Smooth muscle cell (in vitro differentiated cells): ENCODE measurements at regions not wholly inside any gene's neighbourhood (a gene's known extent, or its start where the extent isn't known, plus 50 kb on each side); places are given as distances from the start of the nearest gene placed in this dataset.

Source experiments
- DNase-seq: peaks from one replicate; lab custom pipeline; 2025; ENCODE audit not compliant: unreplicated experiment; lab: John Stamatoyannopoulos, UW
- H2AFZ ChIP-seq: fragments of 200-600 bp; sonication (generic); 2 replicates; pipeline ENCODE4 v1.6.0; 2016; ENCODE audit warnings: antibody characterized with exemption, low read depth, mild to moderate bottlenecking
- H3F3A ChIP-seq: fragments of 200-600 bp; sonication (generic); 2 replicates; pipeline ENCODE4 v1.6.0; 2017; ENCODE audit warnings: antibody characterized with exemption, low read depth
- H3K27ac ChIP-seq: fragments of 200-600 bp; sonication (generic); 2 replicates; pipeline ENCODE4 v1.5.1; 2016; ENCODE audit warnings: low read depth, mild to moderate bottlenecking
- H3K27me3 ChIP-seq: fragments of 200-600 bp; sonication (generic); 2 replicates; pipeline ENCODE4 v1.6.1; 2016; ENCODE audit warnings: low read depth, mild to moderate bottlenecking
- H3K36me3 ChIP-seq: fragments of 200-600 bp; sonication (generic); 2 replicates; pipeline ENCODE4 v1.5.1; 2016; ENCODE audit warnings: low read depth
- H3K4me1 ChIP-seq: fragments of 200-600 bp; sonication (generic); 2 replicates; pipeline ENCODE4 v1.5.1; 2016; ENCODE audit warnings: low read depth
- H3K4me2 ChIP-seq: fragments of 200-600 bp; sonication (generic); 2 replicates; pipeline ENCODE4 v1.6.0; 2016; ENCODE audit warnings: mild to moderate bottlenecking
- H3K4me3 ChIP-seq: fragments of 200-600 bp; sonication (generic); 2 replicates; pipeline ENCODE4 v1.5.1; 2016; ENCODE audit warnings: mild to moderate bottlenecking
- H3K79me2 ChIP-seq: fragments of 200-600 bp; sonication (generic); 2 replicates; pipeline ENCODE4 v1.6.0; 2016; ENCODE audit warnings: low read depth, mild to moderate bottlenecking
- H3K9ac ChIP-seq: fragments of 200-600 bp; sonication (generic); 2 replicates; pipeline ENCODE4 v1.6.0; 2016; ENCODE audit warnings: low read depth
- H3K9me3 ChIP-seq: fragments of 200-600 bp; sonication (generic); replicated peaks from 2 replicates; pipeline ENCODE4 v1.5.1; 2016; ENCODE audit warnings: low read depth
- H4K20me1 ChIP-seq: fragments of 200-600 bp; sonication (generic); 2 replicates; pipeline ENCODE4 v1.6.0; 2016; ENCODE audit warnings: low read depth
- CTCF ChIP-seq: fragments of 200-600 bp; sonication (generic); IDR thresholded peaks from 2 replicates; pipeline ENCODE4 v1.5.1; 2017; ENCODE audit warnings: borderline replicate concordance, mild to moderate bottlenecking, antibody characterized with exemption; ENCODE audit not compliant: insufficient read depth, poor library complexity, severe bottlenecking
- whole genome bisulfite sequencing: methylation state at CpG from one replicate; pipeline ENCODE4 v1.1.7; 2016; ENCODE audit warnings: low lambda C conversion rate; 5-methylcytosine and 5-hydroxymethylcytosine counted together

GRCh38 chr2:224252631-224253030 lies 149.3 kb downstream of the FAM124B start:
- H3K27ac ChIP-seq = peak overlapping the region; percentile 22
- no peak overlapping the region for H2AFZ ChIP-seq
- no peak for DNase-seq
- no peak overlapping the region for H3K4me3 ChIP-seq
- no peaks in the 10 kb centered on the region for H3K36me3 ChIP-seq
- H3K4me1 ChIP-seq = no peaks in the 10 kb centered on the region
- H3F3A ChIP-seq = no peaks in the 10 kb centered on the region
- no peaks in the 10 kb centered on the region for H4K20me1 ChIP-seq
- no peak overlapping the region for H3K9ac ChIP-seq
- no peaks in the 10 kb centered on the region for H3K79me2 ChIP-seq
- no peaks in the 10 kb centered on the region for H3K9me3 ChIP-seq
- no peaks in the 10 kb centered on the region for H3K27me3 ChIP-seq
- H3K4me2 ChIP-seq = no peak overlapping the region
- no peak for TF ChIP-seq CTCF

- no peak overlapping the region for H3K4me3 ChIP-seq
- no peak overlapping the region for H3K4me2 ChIP-seq
- no peaks in the 10 kb centered on the region for H3K36me3 ChIP-seq
- no peaks in the 10 kb centered on the region for H3K4me1 ChIP-seq
- H3F3A ChIP-seq = no peaks in the 10 kb centered on the region
- no peaks in the 10 kb centered on the region for H3K27me3 ChIP-seq
- WGBS = 92% methylated on average over 1 of the region's 1 CpG
- no peaks in the 10 kb centered on the region for H4K20me1 ChIP-seq
- no peak overlapping the region for H3K27ac ChIP-seq
- no peaks in the 10 kb centered on the region for H3K79me2 ChIP-seq
- H3K9ac ChIP-seq = no peak overlapping the region
- H2AFZ ChIP-seq = no peak overlapping the region
- no peaks in the 10 kb centered on the region for H3K9me3 ChIP-seq
- TF ChIP-seq CTCF = no peak
- DNase-seq = no peak
Measured at GRCh38 chr2:224248944-224249371, 152.9 kb downstream of the FAM124B start.

GRCh38 chr2:224242561-224242960 lies 159.3 kb downstream of the FAM124B start:
- Histone ChIP-seq H3K9ac (no peak overlapping the region), H4K20me1 (no peaks in the 10 kb centered on the region), H3F3A (no peaks in the 10 kb centered on the region), H3K36me3 (no peaks in the 10 kb centered on the region), H3K4me3 (no peak overlapping the region), H3K4me2 (no peak overlapping the region), H3K4me1 (no peaks in the 10 kb centered on the region), H3K9me3 (no peaks in the 10 kb centered on the region), H2AFZ (peak overlapping the region; percentile 2), H3K79me2 (no peaks in the 10 kb centered on the region), H3K27me3 (no peaks in the 10 kb centered on the region), H3K27ac (peak overlapping the region; percentile 13)
- no peak for DNase-seq
- WGBS = 36% methylated on average over 1 of the region's 1 CpG
- TF ChIP-seq CTCF = no peak

GRCh38 chr2:224241812-224242211 lies 160.1 kb downstream of the FAM124B start:
- H4K20me1 ChIP-seq = no peaks in the 10 kb centered on the region
- H3K27me3 ChIP-seq = no peaks in the 10 kb centered on the region
- no peak for TF ChIP-seq CTCF
- peak overlapping the region; percentile 13 for H3K27ac ChIP-seq
- no peak overlapping the region for H3K9ac ChIP-seq
- no peak overlapping the region for H2AFZ ChIP-seq
- H3K36me3 ChIP-seq = no peaks in the 10 kb centered on the region
- H3F3A ChIP-seq = no peaks in the 10 kb centered on the region
- no peaks in the 10 kb centered on the region for H3K4me1 ChIP-seq
- no peak overlapping the region for H3K4me3 ChIP-seq
- H3K9me3 ChIP-seq = no peaks in the 10 kb centered on the region
- no peaks in the 10 kb centered on the region for H3K79me2 ChIP-seq
- no peak overlapping the region for H3K4me2 ChIP-seq
- DNase-seq = no peak
- 94% methylated on average over 3 of the region's 3 CpGs for WGBS
